ENCODE measurements at regions not wholly inside any gene's neighbourhood (a gene's known extent, or its start where the extent isn't known, plus 50 kb on each side); places are given as distances from the start of the nearest gene placed in this dataset.

DNA sequence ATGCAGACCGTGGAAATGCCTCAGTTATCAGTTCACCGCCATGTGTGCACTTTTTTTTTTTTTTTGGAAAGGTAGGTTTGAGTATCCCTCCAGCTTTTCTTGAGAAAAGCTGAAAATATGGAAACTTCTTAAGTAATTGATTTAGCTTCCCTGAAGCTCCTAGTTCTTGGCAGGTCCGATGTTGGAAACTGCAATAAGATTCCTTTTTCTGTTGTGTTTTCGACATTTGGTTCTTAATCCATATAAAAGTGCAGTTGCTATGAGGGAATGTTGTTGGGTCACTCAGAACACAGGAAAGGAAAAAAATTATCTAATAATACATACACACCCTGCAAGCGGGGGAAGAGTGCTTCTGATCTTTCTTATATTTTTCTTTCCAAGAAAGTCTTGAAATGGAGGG is 665.2 kb downstream of the INHBA start:
- no peak overlapping the region for H3K27ac Mint-ChIP-seq
- ChIA-PET POLR2A (no interaction called here), CTCF (no interaction called here)
- peaks cover 2% of the 10 kb centered on the region for H3K9me3 Mint-ChIP-seq
- DNase-seq: no peak
- H3K4me1 Mint-ChIP-seq: no peaks in the 10 kb centered on the region
- H3K36me3 Mint-ChIP-seq (ENCODE audit: low read depth): no peaks in the 10 kb centered on the region
- H3K27me3 Mint-ChIP-seq: no peaks in the 10 kb centered on the region
- H3K4me3 Mint-ChIP-seq: no peak overlapping the region

DNA sequence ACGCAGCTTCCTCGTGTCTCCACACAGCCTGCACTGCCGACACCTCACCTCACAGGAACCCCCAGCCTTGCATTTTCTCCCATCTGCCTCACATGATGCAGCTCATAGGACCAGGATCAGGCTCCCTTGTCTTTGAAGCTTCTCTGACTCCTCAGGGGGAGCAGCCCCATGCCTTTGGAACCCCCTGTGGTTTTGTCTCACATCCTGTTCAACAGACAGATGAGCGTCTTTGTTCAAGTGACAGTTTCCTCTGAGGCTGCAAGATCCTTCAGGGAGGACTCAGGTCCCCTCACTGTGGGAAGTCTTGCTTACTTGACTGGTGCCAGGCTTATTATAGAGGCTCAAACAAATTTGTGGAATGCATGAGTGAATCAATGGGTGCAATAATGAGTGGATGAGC is 667.1 kb downstream of the INHBA start:
- ChIA-PET POLR2A (no interaction called here), CTCF (no interaction called here)
- no peaks in the 10 kb centered on the region for H3K36me3 Mint-ChIP-seq (ENCODE audit: low read depth)
- H3K4me3 Mint-ChIP-seq: no peak overlapping the region
- no peaks in the 10 kb centered on the region for H3K4me1 Mint-ChIP-seq
- H3K9me3 Mint-ChIP-seq: no peaks in the 10 kb centered on the region
- H3K27me3 Mint-ChIP-seq: no peaks in the 10 kb centered on the region
- H3K27ac Mint-ChIP-seq: no peak overlapping the region
- DNase-seq: no peak

DNA sequence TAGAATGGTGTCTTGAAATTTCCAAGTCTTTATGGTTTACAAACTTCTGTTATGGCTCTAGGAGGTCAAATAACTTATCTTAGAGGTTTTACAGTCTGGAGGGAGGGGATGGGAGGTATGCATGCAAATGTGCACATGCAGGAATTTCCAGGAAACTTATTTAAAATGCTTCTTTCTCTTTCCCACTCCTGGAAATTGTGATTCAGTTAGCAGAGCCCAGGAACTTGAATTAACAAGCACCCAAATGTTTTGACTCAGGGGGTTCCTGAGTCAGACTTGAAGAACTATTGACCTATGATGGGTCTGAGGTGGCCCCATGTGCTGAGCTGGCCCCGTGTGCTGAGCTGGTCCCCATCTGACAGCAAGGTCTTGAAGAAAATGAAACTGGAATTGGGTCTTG is 669.4 kb downstream of the INHBA start:
- H3K36me3 Mint-ChIP-seq (ENCODE audit: low read depth): no peaks in the 10 kb centered on the region
- H3K4me1 Mint-ChIP-seq: no peaks in the 10 kb centered on the region
- ChIA-PET CTCF (interaction anchor here (0.6 kb wide), 1 partner anchor 15 kb away, joined by 3 read pairs; no protein-coding TSS in a partner anchor), POLR2A (no interaction called here)
- H3K27ac Mint-ChIP-seq: no peak overlapping the region
- H3K9me3 Mint-ChIP-seq: peaks cover 2% of the 10 kb centered on the region
- H3K4me3 Mint-ChIP-seq: no peak overlapping the region
- H3K27me3 Mint-ChIP-seq: no peaks in the 10 kb centered on the region
- no peak for DNase-seq

DNA sequence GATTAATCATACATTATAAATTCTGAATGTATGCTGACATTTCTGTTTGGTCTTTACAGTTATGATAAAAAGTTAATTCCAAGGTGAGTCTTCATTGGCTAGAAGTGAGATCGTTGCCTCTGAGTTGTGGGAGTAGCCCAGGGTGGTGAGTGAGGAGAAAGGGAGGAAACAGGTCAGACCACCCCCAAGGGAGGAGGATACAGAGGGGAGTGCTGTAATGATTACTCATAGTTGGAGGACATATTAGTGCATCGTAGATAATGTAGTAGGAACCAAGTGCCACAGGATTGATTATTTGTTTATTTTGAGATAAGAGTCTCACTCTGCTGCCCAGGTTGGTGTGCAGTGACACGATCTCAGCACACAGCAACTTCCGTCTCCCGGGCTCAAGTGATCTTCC is 672.2 kb downstream of the INHBA start:
- DNase-seq: no peak
- Mint-ChIP-seq H3K4me1 (no peaks in the 10 kb centered on the region), H3K9me3 (peaks cover 2% of the 10 kb centered on the region), H3K27ac (no peak overlapping the region), H3K36me3 (ENCODE audit: low read depth) (no peaks in the 10 kb centered on the region), H3K27me3 (no peaks in the 10 kb centered on the region), H3K4me3 (no peak overlapping the region)
- CTCF ChIA-PET: no interaction called here
- POLR2A ChIA-PET: no interaction called here

DNA sequence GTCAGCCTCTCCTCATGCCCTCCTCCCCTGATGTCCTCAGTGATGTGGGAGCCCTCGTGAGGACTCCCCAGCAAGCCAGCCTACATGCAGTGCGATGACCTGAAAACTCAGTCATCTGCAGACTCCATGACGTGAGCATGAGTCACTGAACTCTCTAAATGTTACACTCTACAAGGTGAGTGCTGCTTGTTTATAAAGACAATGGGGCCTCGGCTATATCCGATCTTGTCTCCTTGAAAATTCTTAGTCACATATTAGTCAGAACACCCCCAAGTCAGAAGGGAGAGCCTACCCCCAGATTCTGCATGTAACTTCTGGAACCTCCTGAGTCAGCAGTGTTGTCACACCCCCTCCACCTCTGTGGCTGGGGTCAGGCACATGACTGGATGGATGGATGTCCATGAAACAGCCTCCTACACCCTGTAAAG is 673.8 kb downstream of the INHBA start:
- Mint-ChIP-seq H3K4me1 (no peaks in the 10 kb centered on the region), H3K4me3 (no peak overlapping the region), H3K27me3 (no peaks in the 10 kb centered on the region), H3K27ac (no peak overlapping the region), H3K9me3 (peaks cover 2% of the 10 kb centered on the region), H3K36me3 (ENCODE audit: low read depth) (no peaks in the 10 kb centered on the region)
- ChIA-PET POLR2A (no interaction called here), CTCF (no interaction called here)
- no peak for DNase-seq

DNA sequence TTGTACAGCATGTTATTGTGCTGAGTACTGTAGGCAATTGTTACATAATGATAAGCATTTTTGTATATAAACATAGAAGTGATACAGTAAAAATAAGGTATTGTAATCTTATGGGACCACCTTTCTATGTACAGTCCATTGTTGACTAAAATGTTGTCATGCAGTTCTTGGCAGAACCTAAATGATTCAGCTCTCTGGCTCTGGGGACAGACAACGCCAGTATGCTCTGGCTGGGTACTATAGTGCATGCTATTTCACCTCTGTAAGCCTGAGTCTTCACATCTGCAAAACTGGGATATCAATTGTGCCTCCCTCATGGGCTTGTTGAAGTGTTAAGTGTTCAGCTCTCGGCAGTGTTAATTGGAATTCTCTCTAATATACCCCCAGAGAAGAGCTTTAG is 674.3 kb downstream of the INHBA start:
- DNase-seq: no peak
- Mint-ChIP-seq H3K36me3 (ENCODE audit: low read depth) (no peaks in the 10 kb centered on the region), H3K27me3 (no peaks in the 10 kb centered on the region), H3K4me1 (no peaks in the 10 kb centered on the region), H3K9me3 (peaks cover 2% of the 10 kb centered on the region), H3K4me3 (no peak overlapping the region), H3K27ac (no peak overlapping the region)
- ChIA-PET CTCF (no interaction called here), POLR2A (no interaction called here)

DNA sequence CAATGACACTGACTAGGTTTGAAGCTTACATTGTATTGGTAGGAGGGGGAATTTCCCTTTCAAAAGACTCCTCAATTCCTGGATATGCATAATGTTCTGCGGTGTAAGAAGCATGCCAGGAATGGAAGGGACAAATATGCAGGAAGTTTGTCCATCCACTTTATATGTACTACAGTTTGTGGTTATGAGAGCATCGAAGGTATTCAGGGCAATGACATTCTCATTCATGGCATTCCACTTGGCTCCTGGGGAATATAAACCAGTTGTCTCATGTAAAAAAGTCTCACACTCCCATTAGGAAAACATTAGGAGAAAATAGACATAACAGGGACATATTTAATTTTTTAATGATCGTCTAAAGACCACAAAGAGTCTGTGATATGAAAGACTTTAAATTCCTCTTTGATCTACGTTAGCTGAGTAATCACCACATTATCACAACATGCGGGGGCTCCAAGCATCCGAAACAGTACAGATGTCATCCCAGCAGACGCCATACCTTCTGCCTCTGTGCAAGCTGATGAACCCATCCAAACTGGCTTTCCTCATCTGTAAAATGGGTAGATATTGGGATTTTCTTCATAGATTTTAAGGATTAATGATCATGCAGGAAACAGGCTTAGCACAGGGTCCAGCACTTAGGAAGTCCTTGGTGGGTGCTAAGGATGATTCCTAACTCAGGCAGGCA is 675.3 kb downstream of the INHBA start:
- H3K27ac Mint-ChIP-seq: no peak overlapping the region
- CTCF ChIA-PET: no interaction called here
- peaks cover 2% of the 10 kb centered on the region for H3K9me3 Mint-ChIP-seq

DNA sequence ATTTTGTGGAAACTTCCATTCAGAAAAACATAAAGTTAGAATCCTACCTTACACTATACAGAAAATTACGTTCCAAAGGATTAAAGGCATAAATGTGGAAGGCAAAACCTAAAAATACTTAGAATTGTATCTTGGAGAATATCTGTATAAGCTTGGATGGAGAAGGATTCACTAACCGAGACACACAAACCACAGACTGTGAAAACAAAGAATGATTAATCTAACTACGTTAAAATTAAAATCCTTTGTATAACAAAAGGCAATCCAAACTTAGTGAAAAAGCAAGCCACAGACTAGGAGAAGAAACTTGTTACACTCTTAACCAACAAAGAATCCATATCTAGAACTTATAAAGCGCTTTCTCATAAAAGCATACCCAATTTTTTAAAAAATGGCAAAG is 678.8 kb downstream of the INHBA start:
- no peak for DNase-seq
- H3K4me3 Mint-ChIP-seq: no peak overlapping the region
- H3K36me3 Mint-ChIP-seq (ENCODE audit: low read depth): no peaks in the 10 kb centered on the region
- H3K9me3 Mint-ChIP-seq: no peaks in the 10 kb centered on the region
- H3K27ac Mint-ChIP-seq: no peak overlapping the region
- H3K27me3 Mint-ChIP-seq: no peaks in the 10 kb centered on the region
- POLR2A ChIA-PET: no interaction called here
- H3K4me1 Mint-ChIP-seq: no peaks in the 10 kb centered on the region
- CTCF ChIA-PET: no interaction called here

More for the DNA sequence above, 675.3 kb downstream of the INHBA start:
- POLR2A ChIA-PET: no interaction called here
- no peak overlapping the region for H3K4me3 Mint-ChIP-seq
- H3K27me3 Mint-ChIP-seq: no peaks in the 10 kb centered on the region
- no peaks in the 10 kb centered on the region for H3K4me1 Mint-ChIP-seq
- no peak for DNase-seq
- H3K36me3 Mint-ChIP-seq (ENCODE audit: low read depth): no peaks in the 10 kb centered on the region

DNA sequence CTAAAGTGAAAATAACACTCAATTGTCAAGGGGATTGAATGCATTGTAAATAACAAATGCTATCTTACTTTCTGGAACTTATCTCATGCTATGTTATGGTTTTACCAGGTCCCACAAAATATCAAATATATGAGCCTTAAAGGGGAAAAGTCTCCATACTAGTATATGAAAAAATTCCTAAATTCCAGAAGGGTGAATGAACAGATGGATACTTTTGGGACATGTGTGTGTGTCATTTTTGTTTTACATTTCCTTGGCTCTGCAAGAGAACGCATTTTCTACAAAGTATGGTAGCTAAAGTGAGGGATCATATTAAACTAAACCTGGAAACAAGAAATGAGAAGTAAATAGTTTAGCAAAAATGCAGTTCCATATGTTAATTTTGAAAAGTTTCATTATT is 682.8 kb downstream of the INHBA start:
- POLR2A ChIA-PET: no interaction called here

DNA sequence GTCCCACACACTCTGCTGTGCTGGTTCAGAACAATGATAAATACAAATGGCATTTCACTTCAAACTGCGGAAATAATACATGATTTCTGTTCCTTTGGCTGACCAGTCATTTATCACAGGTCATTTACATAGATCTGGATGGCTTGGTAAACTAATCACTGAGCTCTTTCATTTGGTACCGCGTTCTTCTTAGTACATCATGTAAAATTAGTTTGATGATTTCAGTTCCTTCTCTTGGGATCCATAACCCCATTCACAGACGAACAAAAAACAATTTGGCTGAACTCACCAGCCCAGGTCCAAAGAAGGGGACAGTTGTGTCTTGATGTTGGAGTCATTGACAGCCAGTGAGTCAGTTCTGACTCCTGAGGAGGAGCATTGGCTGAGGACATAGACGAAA is 689.8 kb downstream of the INHBA start:
- H3K4me1 Mint-ChIP-seq: no peaks in the 10 kb centered on the region
- no peak overlapping the region for H3K4me3 Mint-ChIP-seq
- CTCF ChIA-PET: no interaction called here
- no peaks in the 10 kb centered on the region for H3K9me3 Mint-ChIP-seq
- no peaks in the 10 kb centered on the region for H3K27me3 Mint-ChIP-seq
- no peak for DNase-seq
- H3K27ac Mint-ChIP-seq: no peak overlapping the region
- POLR2A ChIA-PET: no interaction called here
- H3K36me3 Mint-ChIP-seq (ENCODE audit: low read depth): no peaks in the 10 kb centered on the region

More for the DNA sequence above, 682.8 kb downstream of the INHBA start:
- no peaks in the 10 kb centered on the region for H3K36me3 Mint-ChIP-seq (ENCODE audit: low read depth)
- no peak overlapping the region for H3K27ac Mint-ChIP-seq
- H3K9me3 Mint-ChIP-seq: no peaks in the 10 kb centered on the region
- no peak overlapping the region for H3K4me3 Mint-ChIP-seq
- no peaks in the 10 kb centered on the region for H3K4me1 Mint-ChIP-seq
- H3K27me3 Mint-ChIP-seq: no peaks in the 10 kb centered on the region
- no peak for DNase-seq
- CTCF ChIA-PET: no interaction called here

DNA sequence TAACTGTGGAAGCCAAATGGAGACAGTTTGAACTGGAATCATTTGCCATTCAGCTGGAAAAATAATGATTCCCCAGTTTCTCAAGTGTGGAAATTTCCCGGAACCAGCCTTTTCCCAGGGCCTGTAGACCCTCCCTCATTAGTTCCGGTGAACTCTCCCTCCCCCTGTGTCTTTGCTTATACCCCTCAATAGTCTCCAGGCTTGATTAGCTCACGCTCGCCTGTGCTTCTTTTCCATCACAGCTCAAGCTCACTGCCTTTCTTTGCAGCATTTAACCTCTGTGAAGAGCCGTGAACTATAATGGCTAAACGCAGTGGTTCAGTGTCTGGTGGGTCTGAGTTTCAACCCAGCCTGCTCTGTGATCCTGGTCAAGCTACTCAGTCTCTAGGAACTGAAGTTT is 690.8 kb downstream of the INHBA start:
- ChIA-PET POLR2A (no interaction called here), CTCF (no interaction called here)
- Mint-ChIP-seq H3K27me3 (no peaks in the 10 kb centered on the region), H3K36me3 (ENCODE audit: low read depth) (no peaks in the 10 kb centered on the region), H3K4me3 (no peak overlapping the region), H3K9me3 (no peaks in the 10 kb centered on the region), H3K4me1 (no peaks in the 10 kb centered on the region), H3K27ac (no peak overlapping the region)
- no peak for DNase-seq

DNA sequence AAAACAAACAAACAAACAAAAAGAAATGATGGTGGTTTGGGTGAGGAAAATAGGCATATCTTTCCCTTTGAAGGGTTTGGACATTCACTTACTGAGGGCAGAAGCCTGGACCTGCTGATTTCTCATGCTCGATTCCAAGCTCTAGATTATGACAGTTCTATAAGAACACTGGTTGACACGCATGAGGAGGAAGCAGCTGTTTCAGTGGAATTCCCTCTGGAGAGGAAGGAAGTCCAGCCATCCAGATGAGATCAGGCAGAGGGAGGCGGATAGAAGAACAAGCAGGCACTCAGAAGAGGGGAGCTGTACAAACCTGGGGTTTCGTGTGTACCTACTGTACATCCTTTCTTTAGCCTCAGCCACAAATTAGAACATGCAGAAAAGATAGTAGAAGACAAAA is 691.9 kb downstream of the INHBA start:
- Mint-ChIP-seq H3K9me3 (peaks cover 2% of the 10 kb centered on the region), H3K27ac (no peak overlapping the region), H3K4me1 (no peaks in the 10 kb centered on the region), H3K36me3 (ENCODE audit: low read depth) (no peaks in the 10 kb centered on the region), H3K4me3 (no peak overlapping the region), H3K27me3 (no peaks in the 10 kb centered on the region)
- no peak for DNase-seq
- ChIA-PET POLR2A (no interaction called here), CTCF (no interaction called here)

DNA sequence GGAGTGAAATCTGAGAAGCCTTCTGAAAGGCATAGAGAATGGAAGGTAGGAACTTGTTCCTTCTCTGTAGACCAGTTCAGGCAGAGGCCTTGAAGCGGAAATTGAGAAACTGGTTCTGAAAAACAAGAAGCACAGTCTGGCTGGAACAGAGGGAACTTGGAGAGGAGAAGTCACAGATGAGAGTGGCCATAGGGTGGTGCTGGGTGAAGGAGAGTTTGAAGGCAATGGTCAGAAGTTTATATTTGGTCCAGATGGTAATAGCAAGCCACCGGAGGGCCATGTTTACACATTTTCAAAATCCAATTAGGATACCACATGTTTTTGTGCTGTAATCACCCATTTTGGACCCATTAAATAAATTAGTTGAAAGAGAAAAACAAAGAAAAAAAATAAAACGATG is 692.5 kb downstream of the INHBA start:
- Mint-ChIP-seq H3K4me3 (no peak overlapping the region), H3K27me3 (no peaks in the 10 kb centered on the region), H3K4me1 (no peaks in the 10 kb centered on the region), H3K36me3 (ENCODE audit: low read depth) (no peaks in the 10 kb centered on the region), H3K9me3 (peaks cover 2% of the 10 kb centered on the region), H3K27ac (no peak overlapping the region)
- POLR2A ChIA-PET: no interaction called here
- no peak for DNase-seq
- CTCF ChIA-PET: no interaction called here

DNA sequence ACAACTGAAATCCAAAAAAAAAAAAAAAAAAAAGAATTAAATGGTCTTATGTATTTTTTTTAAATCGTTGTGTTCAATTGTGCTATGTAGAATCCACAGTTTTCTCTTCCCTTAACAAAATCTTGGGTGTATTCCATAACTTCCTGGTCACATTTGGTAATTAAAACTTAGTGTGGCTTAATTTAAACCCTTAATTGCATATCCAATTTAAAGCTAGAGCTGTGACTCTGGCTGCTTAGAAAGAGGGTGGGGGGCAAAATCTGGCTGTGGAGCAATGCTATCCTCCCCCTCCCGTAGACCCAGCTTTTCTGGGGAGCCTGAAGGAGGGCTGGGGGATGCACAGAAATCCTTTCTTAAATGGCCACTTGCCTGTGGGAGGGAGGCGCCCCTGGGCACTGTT is 695.1 kb downstream of the INHBA start:
- no peaks in the 10 kb centered on the region for H3K27me3 Mint-ChIP-seq
- ChIA-PET POLR2A (no interaction called here), CTCF (no interaction called here)
- no peak overlapping the region for H3K4me3 Mint-ChIP-seq
- no peaks in the 10 kb centered on the region for H3K36me3 Mint-ChIP-seq (ENCODE audit: low read depth)
- H3K27ac Mint-ChIP-seq: no peak overlapping the region
- peaks cover 2% of the 10 kb centered on the region for H3K9me3 Mint-ChIP-seq
- no peaks in the 10 kb centered on the region for H3K4me1 Mint-ChIP-seq
- no peak for DNase-seq
